H1 (cell line): ENCODE measurements at regions not wholly inside any gene's neighbourhood (a gene's known extent, or its start where the extent isn't known, plus 50 kb on each side); places are given as distances from the start of the nearest gene placed in this dataset.

ENCODE experiments used
- CTCF ChIA-PET: fragments of 300-600 bp; sonication (Branson Sonifier 250); formaldehyde crosslinking; loops from one replicate; lab custom pipeline; 2021; ENCODE audit not compliant: partially characterized antibody; lab: Charles Lee
- POLR2A ChIA-PET: fragments of 300-600 bp; sonication (Branson Sonifier 250); formaldehyde crosslinking; loops from one replicate; lab custom pipeline; 2021; ENCODE audit warnings: inconsistent platforms; ENCODE audit not compliant: partially characterized antibody; lab: Charles Lee
- DNase-seq, 2 experiments: peaks; one replicate each; pipeline versions ENCODE4 v3.0.0 to v3.0.0-alpha.2; 2010 to 2022; ENCODE audit warnings: low spot score in 2 of 2, low read depth in 1 of 2, mixed read lengths in 1 of 2
- FAIRE-seq: peaks from 2 replicates; lab custom pipeline; 2011; peaks lifted over from hg19 to GRCh38; lab: Jason Lieb, UNC
- H2AFZ ChIP-seq: 2 replicates; pipeline ENCODE4 v1.8.1; 2012; ENCODE audit warnings: low read length, inconsistent platforms
- H2AK5ac ChIP-seq: 2 replicates; pipeline ENCODE4 v1.6.1; 2013; ENCODE audit warnings: low read depth, low read length
- H2BK120ac ChIP-seq: replicated peaks from 2 replicates; pipeline ENCODE3; 2013; ENCODE audit warnings: low read depth, low read length, inconsistent platforms
- H2BK12ac ChIP-seq: 2 replicates; pipeline ENCODE4 v1.6.1; 2013; ENCODE audit warnings: low read depth, low read length
- H2BK15ac ChIP-seq: 2 replicates; pipeline ENCODE4 v1.6.1; 2013; ENCODE audit warnings: low read length
- H2BK20ac ChIP-seq: 2 replicates; pipeline ENCODE4 v1.6.1; 2013; ENCODE audit warnings: low read length
- H2BK5ac ChIP-seq: 2 replicates; pipeline ENCODE4 v1.6.1; 2013; ENCODE audit warnings: low read depth, low read length
- H3K14ac ChIP-seq: 2 replicates; pipeline ENCODE4 v1.6.1; 2013; ENCODE audit warnings: inconsistent platforms; ENCODE audit not compliant: insufficient read length
- H3K18ac ChIP-seq: 2 replicates; pipeline ENCODE4 v1.6.1; 2013; ENCODE audit warnings: low read length; ENCODE audit errors: extremely low read depth
- H3K23ac ChIP-seq: 2 replicates; pipeline ENCODE4 v1.6.1; 2013; ENCODE audit warnings: inconsistent platforms; ENCODE audit not compliant: insufficient read length
- H3K23me2 ChIP-seq: 2 replicates; pipeline ENCODE4 v1.6.1; 2013; ENCODE audit warnings: low read depth, low read length
- H3K27ac ChIP-seq: 2 replicates; pipeline ENCODE4 v1.6.1; 2011; ENCODE audit warnings: low read depth, low read length, inconsistent platforms
- H3K27me3 ChIP-seq, 4 experiments: replicated peaks in 1 of 4; 1 replicate in 1 of 4; 2 replicates in 3 of 4; pipeline versions ENCODE4 v1.6.1 to v1.8.1; 2011 to 2013; ENCODE audit warnings: low read length in 3 of 4, mild to moderate bottlenecking in 3 of 4, inconsistent platforms in 2 of 4, mixed read lengths in 2 of 4, moderate library complexity in 1 of 4; ENCODE audit not compliant: control insufficient read depth in 3 of 4, insufficient read depth in 3 of 4; ENCODE audit errors: extremely low read depth in 1 of 4
- H3K36me3 ChIP-seq, 4 experiments: 2 replicates each; pipeline versions ENCODE4 v1.6.1 to v1.8.1; 2011 to 2013; ENCODE audit warnings: mild to moderate bottlenecking in 4 of 4, low read length in 3 of 4, moderate library complexity in 2 of 4, control low read depth in 1 of 4, inconsistent platforms in 1 of 4; ENCODE audit not compliant: insufficient read depth in 4 of 4, control insufficient read depth in 2 of 4
- H3K4ac ChIP-seq: replicated peaks from 2 replicates; pipeline ENCODE3; 2013; ENCODE audit warnings: low read length, low read depth, mixed read lengths, inconsistent platforms; ENCODE audit not compliant: insufficient read length
- H3K4me1 ChIP-seq, 4 experiments: replicated peaks in 1 of 4; 1 replicate in 1 of 4; 2 replicates in 3 of 4; pipeline versions ENCODE4 v1.6.1 to v1.8.1; 2011 to 2013; ENCODE audit warnings: low read length in 3 of 4, inconsistent platforms in 2 of 4, mixed read lengths in 1 of 4; ENCODE audit not compliant: insufficient read depth in 4 of 4, control insufficient read depth in 3 of 4
- H3K4me2 ChIP-seq, 2 experiments: 2 replicates each; pipeline versions ENCODE4 v1.6.1 to v1.8.1; 2011 to 2013; ENCODE audit warnings: low read depth in 2 of 2, low read length in 2 of 2, control low read depth in 1 of 2, inconsistent platforms in 1 of 2, mild to moderate bottlenecking in 1 of 2; ENCODE audit not compliant: insufficient read depth in 1 of 2
- H3K4me3 ChIP-seq, 4 experiments: fragments of 200-600, 300-600 bp in 1 of 4; sonication (generic), shearing (Covaris generic), sonication (Bioruptor Twin) in 1 of 4; 2 replicates each; pipeline versions ENCODE4 v1.5.1 to v1.8.1; 2011 to 2016; ENCODE audit warnings: low read length in 4 of 4, low read depth in 3 of 4, control low read depth in 2 of 4, inconsistent platforms in 2 of 4, mild to moderate bottlenecking in 2 of 4, mixed read lengths in 1 of 4, moderate library complexity in 1 of 4; ENCODE audit not compliant: insufficient read depth in 2 of 4; ENCODE audit errors: extremely low read depth in 1 of 4
- H3K56ac ChIP-seq: replicated peaks from 2 replicates; pipeline ENCODE3; 2013; ENCODE audit warnings: low read depth, mild to moderate bottlenecking, mixed read lengths, low read length, inconsistent platforms; ENCODE audit not compliant: insufficient read length
- H3K79me1 ChIP-seq: 2 replicates; pipeline ENCODE4 v1.6.1; 2013; ENCODE audit warnings: low read depth, low read length, control low read depth
- H3K79me2 ChIP-seq, 2 experiments: 2 replicates each; pipeline versions ENCODE4 v1.6.1 to v1.8.1; 2012 to 2013; ENCODE audit warnings: low read length in 2 of 2, mild to moderate bottlenecking in 2 of 2, inconsistent platforms in 1 of 2; ENCODE audit not compliant: insufficient read depth in 2 of 2, control insufficient read depth in 1 of 2
- H3K9ac ChIP-seq, 4 experiments: replicated peaks in 1 of 4; 1 replicate in 1 of 4; 2 replicates in 3 of 4; pipeline versions ENCODE4 v1.6.1 to v1.8.1; 2011 to 2013; ENCODE audit warnings: low read depth in 3 of 4, low read length in 3 of 4, control low read depth in 2 of 4, mild to moderate bottlenecking in 2 of 4, moderate library complexity in 2 of 4, inconsistent platforms in 1 of 4; ENCODE audit errors: extremely low read depth in 1 of 4
- H3K9me3 ChIP-seq, 2 experiments: 2 replicates each; pipeline versions ENCODE4 v1.6.1 to v1.8.1; 2012 to 2013; ENCODE audit warnings: mild to moderate bottlenecking in 2 of 2, moderate library complexity in 2 of 2, control low read depth in 1 of 2, inconsistent platforms in 1 of 2, low read depth in 1 of 2, low read length in 1 of 2, mixed read lengths in 1 of 2; ENCODE audit not compliant: insufficient read depth in 2 of 2
- H4K20me1 ChIP-seq, 2 experiments: replicated peaks in 1 of 2; 2 replicates each; pipeline versions ENCODE3 to v1.8.1; 2011 to 2013; ENCODE audit warnings: inconsistent platforms in 2 of 2, low read length in 2 of 2, mild to moderate bottlenecking in 1 of 2; ENCODE audit not compliant: insufficient read depth in 2 of 2, control insufficient read depth in 1 of 2
- H4K5ac ChIP-seq: 2 replicates; pipeline ENCODE4 v1.6.1; 2013; ENCODE audit warnings: low read length, low read depth, mixed read lengths, inconsistent platforms; ENCODE audit not compliant: insufficient read length
- H4K8ac ChIP-seq: 2 replicates; pipeline ENCODE4 v1.8.0; 2013; ENCODE audit warnings: mild to moderate bottlenecking, moderate library complexity, low read length, inconsistent platforms; ENCODE audit not compliant: insufficient read depth; ENCODE audit errors: extremely low read depth
- H4K91ac ChIP-seq: replicated peaks from 2 replicates; pipeline ENCODE3; 2013; ENCODE audit warnings: low read length, mixed read lengths, inconsistent platforms; ENCODE audit not compliant: insufficient read length
- ASH2L ChIP-seq: fragments of 200-600, 300-600 bp; sonication (generic); IDR thresholded peaks from one replicate; pipeline ENCODE4 v1.7.1; 2017; ENCODE audit warnings: low read length
- BACH1 ChIP-seq: IDR thresholded peaks from 2 replicates; pipeline ENCODE4 v1.6.1; 2012; ENCODE audit warnings: low read length, improper control_type of control experiment
- CEBPB ChIP-seq: IDR thresholded peaks from 2 replicates; pipeline ENCODE4 v1.6.1; 2012; ENCODE audit warnings: low read depth, low read length
- CHD1 ChIP-seq: IDR thresholded peaks from 2 replicates; pipeline ENCODE4 v1.6.1; 2012; ENCODE audit warnings: low read depth, low read length, improper control_type of control experiment
- CHD2 ChIP-seq: IDR thresholded peaks from 2 replicates; pipeline ENCODE4 v1.6.1; 2012; ENCODE audit warnings: low read length, improper control_type of control experiment
- CREB1 ChIP-seq: IDR thresholded peaks from 2 replicates; pipeline ENCODE4 v1.6.1; 2012; ENCODE audit warnings: inconsistent platforms
- E2F6 ChIP-seq: IDR thresholded peaks from 2 replicates; pipeline ENCODE4 v1.6.1; 2012; ENCODE audit warnings: inconsistent platforms
- FOSL1 ChIP-seq: IDR thresholded peaks from 2 replicates; pipeline ENCODE4 v1.6.1; 2011; ENCODE audit warnings: mild to moderate bottlenecking, low read depth, low read length, moderate library complexity; ENCODE audit not compliant: insufficient read depth
- GTF2F1 ChIP-seq: IDR thresholded peaks from 2 replicates; pipeline ENCODE4 v1.6.1; 2012; ENCODE audit warnings: low read depth, low read length, improper control_type of control experiment, borderline replicate concordance
- KDM5A ChIP-seq: fragments of 200-600 bp; IDR thresholded peaks from 2 replicates; pipeline ENCODE4 v1.7.1; 2012; ENCODE audit warnings: mild to moderate bottlenecking, low read length, inconsistent platforms, mixed read lengths
- NANOG ChIP-seq: IDR thresholded peaks from 2 replicates; pipeline ENCODE4 v1.6.1; 2011; ENCODE audit warnings: low read length, low read depth, mild to moderate bottlenecking, inconsistent platforms; ENCODE audit not compliant: insufficient read depth, poor library complexity, severe bottlenecking
- RFX5 ChIP-seq: IDR thresholded peaks from 2 replicates; pipeline ENCODE4 v1.6.1; 2011; ENCODE audit warnings: low read depth, low read length, improper control_type of control experiment, borderline replicate concordance
- SP2 ChIP-seq: IDR thresholded peaks from 2 replicates; pipeline ENCODE4 v1.6.1; 2012; ENCODE audit warnings: mild to moderate bottlenecking, low read length, inconsistent platforms
- TAF7 ChIP-seq: optimal IDR thresholded peaks from 2 replicates; pipeline ENCODE3; 2011; ENCODE audit warnings: low read depth, mild to moderate bottlenecking, inconsistent platforms, low read length, moderate library complexity, borderline replicate concordance
- TBP ChIP-seq: IDR thresholded peaks from 2 replicates; pipeline ENCODE4 v1.6.1; 2011; ENCODE audit warnings: low read depth, low read length, improper control_type of control experiment
- ZNF274 ChIP-seq: IDR thresholded peaks from 2 replicates; pipeline ENCODE4 v1.7.0; 2012; ENCODE audit warnings: low read length, borderline replicate concordance; ENCODE audit errors: extremely low read depth
- WGBS, 2 experiments: shearing (Covaris generic) in 1 of 2; methylation state at CpG; one replicate each; pipeline versions ENCODE4 v1.1.6 to v1.1.7; 2013 to 2015; ENCODE audit warnings: low lambda C conversion rate in 2 of 2, mixed read lengths in 2 of 2, inconsistent platforms in 1 of 2, low coverage in 1 of 2, missing lambda C conversion rate in 1 of 2; ENCODE audit not compliant: insufficient replicate concordance in 2 of 2, insufficient coverage in 1 of 2, insufficient read length in 1 of 2; ENCODE audit errors: extremely low coverage in 1 of 2, missing lambda C conversion rate in 1 of 2; 5-methylcytosine and 5-hydroxymethylcytosine counted together

GRCh38 chr14:41087056-41087455 lies 519.6 kb upstream of the LRFN5 start:
- ChIA-PET POLR2A (interaction anchor here (0.6 kb wide), 2 partner anchors 194 to 553 kb away, joined by 3 to 4 read pairs; no protein-coding TSS in a partner anchor), CTCF (no interaction called here)
- Histone ChIP-seq H2BK12ac (no peak overlapping the region), H3K9me3 (peaks cover 0 to 3% of the 10 kb centered on the region in 2 experiments; a peak in 1 of 4 replicates), H3K79me2 (no peaks in the 10 kb centered on the region), H4K5ac (no peak overlapping the region), H4K20me1 (no peaks in the 10 kb centered on the region), H3K14ac (no peak overlapping the region), H2BK5ac (no peak overlapping the region), H3K4ac (no peak overlapping the region), H2BK120ac (no peak overlapping the region), H3K9ac (no peak overlapping the region), H2BK20ac (no peak overlapping the region), H3K36me3 (no peaks in the 10 kb centered on the region), H3K79me1 (no peaks in the 10 kb centered on the region), H3K23ac (no peak overlapping the region), H4K91ac (no peak overlapping the region), H3K56ac (no peak overlapping the region), H3K4me3 (no peak overlapping the region), H2AFZ (no peak overlapping the region), H4K8ac (no peak overlapping the region), H3K4me2 (no peak overlapping the region), H2AK5ac (no peak overlapping the region), H3K18ac (no peak overlapping the region), H3K27ac (no peak overlapping the region), H3K27me3 (no peaks in the 10 kb centered on the region), H2BK15ac (no peak overlapping the region), H3K4me1 (no peaks in the 10 kb centered on the region), H3K23me2 (no peaks in the 10 kb centered on the region)
- FAIRE-seq (no peak), DNase-seq (no peak)
- WGBS, 2 experiments = 87% methylated on average over 3 of the region's 3 CpGs; no CpG with 5 or more reads in 1 of the 2 experiments
- no peak for TF ChIP-seq E2F6
- TF ChIP-seq NANOG = no peak
- TF ChIP-seq ASH2L = no peak
- TF ChIP-seq ZNF274 = no peak
- no peak for TF ChIP-seq CHD1
- no peak for TF ChIP-seq TAF7
- no peak for TF ChIP-seq CEBPB
- no peak for TF ChIP-seq KDM5A
- TF ChIP-seq BACH1 = no peak
- no peak for TF ChIP-seq CHD2
- no peak for TF ChIP-seq CREB1
- no peak for TF ChIP-seq GTF2F1
- no peak for TF ChIP-seq TBP
- TF ChIP-seq SP2 = no peak
- no peak for TF ChIP-seq RFX5
- TF ChIP-seq FOSL1 = no peak
